Middle frontal gyrus (tissue), 1 donor: ENCODE measurements at regions not wholly inside any gene's neighbourhood (a gene's known extent, or its start where the extent isn't known, plus 50 kb on each side); places are given as distances from the start of the nearest gene placed in this dataset.

Experiments used
- DNase-seq: peaks from one replicate; pipeline ENCODE4 v3.0.0-alpha.2; 2015; ENCODE audit warnings: low spot score; ENCODE audit errors: extremely low spot score

DNA sequence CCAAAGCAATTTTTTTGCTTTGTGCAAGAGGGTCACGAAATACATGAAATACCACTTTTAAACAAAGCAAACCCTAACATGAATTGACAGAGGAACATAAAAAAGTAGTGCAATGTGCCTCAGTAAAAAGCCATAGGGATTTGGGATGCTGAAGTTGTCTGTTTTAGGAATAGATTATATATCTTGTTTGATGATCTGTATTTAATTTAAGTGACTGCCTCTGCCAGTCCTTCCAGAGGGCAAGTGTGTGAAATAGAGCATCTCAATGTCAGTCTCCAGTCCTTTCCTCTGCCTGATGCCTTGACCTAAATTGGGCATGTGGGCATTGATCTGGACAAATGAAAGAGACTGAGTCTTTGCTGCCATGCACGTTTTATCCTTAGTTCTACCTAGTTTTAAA, 222.8 kb downstream of the PTPRC start:
- no peak for DNase-seq

DNA sequence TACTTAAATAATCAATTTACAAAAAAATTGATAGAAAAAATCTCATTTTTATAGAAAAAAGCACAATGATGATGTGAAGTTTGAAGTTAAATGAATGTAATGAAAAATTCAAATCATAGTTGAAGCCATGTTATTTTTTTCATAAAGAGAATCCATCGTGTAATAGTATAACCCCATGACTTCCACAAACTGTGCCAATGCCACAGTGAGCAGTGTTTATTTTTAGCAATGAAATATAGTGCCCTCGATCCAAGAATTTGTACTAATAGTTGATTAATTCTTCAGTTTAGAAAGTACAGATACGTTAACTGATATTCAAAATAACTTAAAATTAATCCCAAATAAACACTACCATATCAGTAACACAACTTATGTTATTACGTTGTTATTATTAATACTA, 225.9 kb downstream of the PTPRC start:
- no peak for DNase-seq

DNA sequence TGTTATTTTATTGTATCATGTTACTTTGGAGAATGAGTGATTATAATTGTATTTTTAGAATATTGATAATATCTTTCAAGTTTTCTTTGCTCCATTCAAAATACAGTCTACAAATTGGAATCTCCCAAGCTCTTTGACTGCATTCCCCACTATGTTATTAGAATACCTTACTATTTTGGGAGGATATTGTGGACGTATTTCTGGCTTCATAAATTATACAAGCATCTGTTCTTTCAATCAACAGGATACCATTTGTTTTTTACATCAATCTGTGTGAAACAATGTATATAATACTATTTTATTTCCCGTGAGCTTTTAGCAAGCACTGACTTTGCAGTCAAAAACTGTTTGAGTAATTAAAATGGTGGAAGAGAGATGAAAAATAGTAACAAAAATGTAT, 226.5 kb downstream of the PTPRC start:
- no peak for DNase-seq

DNA sequence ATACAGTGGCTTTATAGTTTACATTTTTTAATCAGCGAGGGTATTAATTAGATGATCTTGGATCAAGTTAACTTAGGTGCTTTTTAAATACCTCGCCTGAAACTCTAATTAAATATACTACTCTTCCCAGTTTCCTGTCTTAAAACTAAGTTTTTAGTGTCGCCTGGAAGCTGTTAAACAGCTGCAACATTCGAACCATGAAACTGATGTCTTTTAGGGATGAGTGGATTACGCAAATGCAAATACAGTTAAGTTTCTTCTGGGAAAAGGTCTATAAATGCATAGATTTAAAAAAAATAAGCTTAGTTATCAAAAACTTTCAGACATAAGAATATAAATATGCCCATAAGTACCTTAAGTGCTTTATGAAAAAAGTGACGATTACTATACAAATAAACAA, 228.3 kb downstream of the PTPRC start:
- no peak for DNase-seq

DNA sequence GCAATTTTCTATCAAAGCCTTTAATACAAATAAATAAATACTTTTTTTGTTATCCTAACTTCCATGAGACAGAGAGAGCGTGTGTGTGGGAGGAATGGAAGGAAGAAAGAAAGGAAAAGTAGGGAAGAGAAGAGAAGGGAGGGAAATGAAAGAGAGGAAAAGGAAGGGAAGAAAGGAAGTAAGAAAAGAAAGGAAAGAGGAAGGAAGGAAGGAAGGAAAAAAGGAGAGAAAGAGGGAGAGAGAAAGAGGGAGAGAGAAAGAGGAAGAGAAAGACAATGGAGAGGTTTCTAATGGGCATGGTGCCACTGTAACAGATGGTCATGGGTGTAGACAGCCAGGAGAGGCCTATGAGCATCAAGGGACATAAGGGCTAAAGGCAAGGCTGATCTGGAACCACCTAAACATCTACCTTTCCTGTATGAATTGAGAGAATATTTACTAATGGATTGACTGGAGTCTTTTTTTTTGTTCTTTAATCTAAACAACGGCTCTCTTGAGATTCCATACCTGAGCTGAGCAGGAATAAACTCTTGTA, 234.9 kb downstream of the PTPRC start:
- DNase-seq, result no peak

DNA sequence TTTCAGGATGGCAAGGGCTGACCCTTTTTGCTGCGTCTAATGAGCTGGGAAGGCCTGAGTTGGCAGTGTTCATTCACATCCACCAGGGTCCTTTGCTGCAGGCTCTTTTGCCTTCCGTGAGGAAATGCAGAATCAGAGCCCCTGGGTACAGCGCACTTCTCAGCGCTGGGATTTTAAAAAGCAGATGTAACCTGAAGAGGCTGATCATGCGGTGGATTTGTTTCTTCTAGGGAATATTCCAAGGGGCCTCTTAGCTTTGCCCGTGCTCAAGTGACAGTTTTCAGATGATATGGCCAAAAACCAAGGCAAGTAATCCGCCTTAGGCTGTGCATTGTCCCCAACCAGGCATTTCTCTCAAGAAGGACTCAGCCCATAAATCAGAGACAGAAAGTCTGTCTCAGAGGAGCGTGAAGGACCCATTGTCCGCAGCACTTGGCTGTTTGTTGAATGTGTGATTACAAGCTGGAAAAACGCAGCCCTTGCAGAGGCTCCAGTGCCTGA, 237.6 kb downstream of the PTPRC start:
- no peak for DNase-seq

DNA sequence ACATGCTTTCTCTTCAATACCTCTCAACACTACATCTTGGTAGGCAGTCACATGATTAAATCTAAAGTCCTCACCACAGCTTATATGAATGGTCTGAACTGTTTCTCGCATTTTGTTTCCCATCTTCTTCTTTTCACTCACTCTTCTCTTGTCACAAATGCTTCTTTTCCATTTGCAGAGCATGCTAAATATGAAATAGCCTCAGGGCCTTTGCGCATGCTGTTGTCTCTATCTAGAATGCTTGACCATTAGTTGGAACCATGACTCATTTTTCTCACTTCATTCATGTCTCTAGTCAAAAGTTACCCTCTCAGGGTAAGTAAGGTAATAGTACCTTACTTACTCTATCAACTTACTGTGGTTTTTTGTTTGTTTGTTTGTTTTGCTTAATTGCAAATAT, 239.7 kb downstream of the PTPRC start:
- DNase-seq, result no peak

DNA sequence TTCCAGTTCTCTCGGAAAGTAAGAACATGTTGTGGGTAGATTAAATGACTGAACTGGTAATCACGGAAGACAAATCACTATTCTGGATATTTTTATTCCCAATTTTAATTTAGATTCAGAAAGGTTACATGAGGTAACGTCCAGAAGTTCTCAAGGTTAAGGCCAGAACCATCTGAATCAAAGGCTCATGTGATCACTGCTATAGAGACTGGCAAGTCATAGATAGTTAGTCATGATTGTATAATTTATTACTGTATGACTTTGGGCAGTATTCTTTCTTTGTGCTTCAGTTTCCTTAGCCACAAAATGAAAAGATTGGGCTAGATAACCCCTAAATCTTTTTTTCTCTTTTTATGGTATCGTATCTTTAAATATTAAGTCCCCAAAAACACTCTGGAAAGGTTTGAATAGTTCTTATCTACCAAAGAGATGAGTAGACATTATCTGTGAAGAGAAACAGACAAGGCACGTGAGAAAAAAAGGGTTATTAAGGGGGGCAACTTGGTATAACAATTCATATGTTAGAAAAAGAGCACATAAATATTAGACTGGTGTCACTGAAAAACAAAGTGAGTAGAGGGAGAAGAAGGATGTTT, 241.0 kb downstream of the PTPRC start:
- no peak for DNase-seq

DNA sequence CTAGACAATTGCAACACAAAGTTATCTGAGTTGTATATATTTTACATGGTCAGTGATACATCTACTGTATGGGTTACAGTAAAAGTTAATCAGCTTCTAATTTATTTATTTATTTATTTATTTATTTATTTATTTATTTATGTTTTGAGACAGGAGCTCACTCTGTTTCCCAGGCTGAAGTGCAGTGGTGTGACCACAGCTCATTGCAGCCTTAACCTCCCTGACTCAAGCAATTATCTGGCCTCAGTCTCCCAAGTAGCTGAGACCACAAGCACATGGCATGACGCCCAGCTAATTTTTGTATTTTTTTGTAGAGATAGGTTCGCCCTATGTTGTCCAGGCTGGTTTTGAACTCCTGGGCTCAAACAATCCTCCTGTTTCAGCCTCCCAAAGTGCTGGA, 241.6 kb downstream of the PTPRC start:
- no peak for DNase-seq

DNA sequence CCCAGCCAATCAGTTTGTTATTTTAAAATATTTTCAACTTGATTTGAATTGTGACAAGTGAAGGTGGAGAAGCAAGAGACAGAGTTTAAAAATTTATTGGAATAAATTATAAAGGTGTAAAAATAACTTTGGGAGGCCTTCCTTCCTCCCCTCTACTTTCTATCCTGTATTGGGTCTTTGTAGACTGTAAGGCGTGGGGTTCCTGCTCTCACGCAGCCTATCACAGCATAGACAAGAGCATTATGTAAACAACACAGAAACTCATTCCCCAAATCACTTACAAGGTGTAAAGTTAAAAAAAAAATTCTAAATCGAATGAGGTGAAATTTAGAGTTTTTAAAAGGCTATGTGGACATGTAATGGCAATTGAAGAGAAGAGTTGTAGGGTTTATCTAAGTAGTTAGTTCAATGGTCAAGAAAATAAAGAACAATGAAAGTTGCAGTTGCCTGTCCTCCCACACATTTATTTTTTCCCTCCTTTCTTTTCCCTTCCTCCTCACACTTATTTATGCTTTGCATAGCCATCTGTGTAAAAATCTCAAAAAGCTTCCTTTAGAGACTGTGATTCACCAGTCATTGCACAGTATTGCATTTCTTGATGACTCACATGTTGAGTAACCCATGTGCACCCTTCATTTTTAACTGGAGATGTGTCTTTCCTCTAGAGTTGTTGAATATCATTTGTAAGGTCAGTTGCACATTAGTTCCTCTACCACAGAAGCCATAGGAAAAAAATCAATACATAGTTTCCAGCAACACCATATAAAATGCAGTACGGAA, 242.2 kb downstream of the PTPRC start:
- no peak for DNase-seq

DNA sequence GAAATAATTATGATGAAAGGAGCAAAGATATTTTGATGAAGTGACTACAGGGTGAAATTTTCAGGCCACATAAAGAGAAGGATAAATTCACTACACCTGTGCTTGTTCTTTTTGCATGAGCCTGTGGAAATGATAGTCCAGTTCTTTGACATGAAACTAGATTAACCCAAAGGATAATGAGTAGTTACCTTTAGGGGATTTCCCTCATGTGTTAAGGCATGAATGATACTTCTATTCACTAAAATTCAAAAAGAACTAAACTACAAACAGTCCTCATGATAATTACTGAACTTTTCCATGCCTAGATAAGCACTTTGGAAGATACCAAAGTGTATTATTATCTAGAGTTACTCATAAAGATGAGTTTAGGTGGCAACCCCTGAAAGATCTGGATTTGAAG, 244.3 kb downstream of the PTPRC start:
- no peak for DNase-seq

DNA sequence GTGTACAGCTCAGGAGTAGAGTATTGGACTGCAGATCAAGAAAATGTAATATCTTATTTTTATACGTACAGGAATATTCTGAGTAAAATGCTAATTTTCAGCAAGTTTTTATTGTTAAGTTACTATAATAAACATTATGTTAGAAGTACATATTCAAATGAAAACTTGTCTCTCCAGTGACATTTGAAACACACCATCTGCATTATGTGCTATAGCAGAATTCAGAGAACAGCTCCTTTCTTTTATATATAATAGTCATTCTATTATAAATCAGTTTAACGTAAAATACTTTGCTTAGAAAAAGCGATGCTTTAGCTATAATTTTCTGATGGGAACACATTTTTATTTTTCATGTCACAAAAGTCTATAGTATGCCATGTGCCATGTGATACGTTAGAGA, 249.0 kb downstream of the PTPRC start:
- DNase-seq, result no peak

DNA sequence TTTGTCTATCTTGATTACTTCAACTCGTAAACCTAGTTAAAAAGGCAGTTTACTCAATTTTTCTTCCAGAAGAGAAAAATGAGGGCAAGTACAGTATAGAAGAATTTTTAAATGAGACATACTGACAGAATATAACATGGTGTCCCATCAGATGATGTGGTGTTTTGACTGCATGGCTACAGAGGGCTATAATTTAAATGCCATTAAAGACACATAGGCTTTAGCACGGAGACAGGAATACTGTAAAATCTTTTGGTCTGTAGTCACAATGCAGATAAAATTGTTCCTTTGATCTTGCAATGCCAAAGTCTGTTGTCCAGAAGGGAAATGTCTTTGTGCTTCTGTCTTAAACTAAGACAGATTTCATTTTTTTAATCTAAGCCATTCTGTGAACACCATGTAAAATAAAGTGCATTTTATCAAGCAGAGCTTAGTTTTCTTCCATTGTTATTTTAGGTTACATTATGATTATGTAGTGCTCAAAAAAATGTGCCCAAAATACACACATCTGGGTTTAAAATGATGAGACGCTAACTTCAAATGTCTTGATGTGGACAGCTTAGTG, 249.6 kb downstream of the PTPRC start:
- no peak for DNase-seq

DNA sequence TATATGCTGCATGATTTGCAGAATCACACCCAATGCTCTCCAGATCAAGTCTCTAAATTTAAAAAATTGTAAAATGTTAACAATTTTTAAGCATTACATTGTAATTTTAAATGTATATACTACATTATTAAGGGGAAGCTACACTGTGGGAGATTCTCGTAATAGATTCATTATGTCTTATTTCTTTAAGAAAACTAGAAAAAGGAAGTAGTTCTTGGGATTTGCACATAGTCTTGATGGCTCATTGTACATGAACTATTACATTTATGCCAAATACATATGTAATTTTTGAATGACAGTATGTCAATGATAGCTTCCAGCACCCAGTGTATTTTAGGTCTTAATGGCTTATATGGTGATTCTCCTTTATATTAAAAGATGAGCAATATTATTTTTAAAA, 250.3 kb downstream of the PTPRC start:
- DNase-seq, result no peak

DNA sequence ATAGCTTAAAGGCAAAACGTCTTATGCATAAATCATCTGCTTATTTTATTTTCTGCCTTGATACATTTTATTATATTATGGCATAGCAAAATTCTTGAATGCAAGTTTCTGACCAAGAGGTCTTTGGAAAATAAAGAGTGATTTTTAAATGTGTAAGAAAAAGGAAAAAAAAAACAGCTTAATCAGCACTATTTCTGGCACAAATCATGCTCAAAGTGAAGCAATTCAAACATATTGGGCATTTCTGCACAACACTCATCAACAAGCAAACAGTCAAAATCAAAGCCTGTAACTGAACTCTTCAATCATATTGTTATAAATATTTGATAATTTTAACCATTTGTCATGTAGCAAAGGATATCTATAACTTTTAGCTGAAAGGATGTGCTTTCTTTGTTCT, 250.9 kb downstream of the PTPRC start:
- DNase-seq, result no peak

DNA sequence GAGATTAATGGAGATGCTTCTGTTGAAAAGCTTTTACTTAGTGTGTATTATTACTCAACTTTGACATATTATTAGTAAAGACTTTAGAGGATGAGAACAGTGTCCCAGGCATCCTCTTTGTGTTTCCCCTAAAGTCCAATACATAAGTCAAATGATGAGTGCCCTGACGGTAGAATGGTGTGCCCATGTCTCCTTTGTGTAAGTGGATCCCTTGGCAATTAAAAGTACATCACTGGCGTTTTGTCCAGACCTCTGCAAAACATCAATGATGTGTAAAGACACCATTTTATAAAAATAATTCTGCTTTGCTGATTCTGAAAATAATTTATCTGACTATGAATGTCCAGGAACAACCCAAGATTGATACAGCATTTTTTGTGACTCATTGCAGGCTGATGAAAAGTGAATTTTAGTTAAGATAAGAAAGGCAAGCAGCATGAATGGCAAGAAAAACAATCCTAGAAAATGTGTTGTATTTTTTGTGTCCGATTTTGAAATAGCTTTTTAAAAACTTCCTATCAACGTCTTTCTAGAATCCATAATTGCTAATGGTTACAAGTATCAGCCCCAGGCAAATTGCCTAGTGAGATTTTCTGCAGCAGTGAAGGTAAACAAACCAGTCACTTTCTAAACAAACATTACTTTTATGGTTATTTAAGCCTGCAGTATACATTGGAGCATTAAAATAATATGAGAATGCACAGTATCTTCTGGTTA, 251.5 kb downstream of the PTPRC start:
- no peak for DNase-seq

DNA sequence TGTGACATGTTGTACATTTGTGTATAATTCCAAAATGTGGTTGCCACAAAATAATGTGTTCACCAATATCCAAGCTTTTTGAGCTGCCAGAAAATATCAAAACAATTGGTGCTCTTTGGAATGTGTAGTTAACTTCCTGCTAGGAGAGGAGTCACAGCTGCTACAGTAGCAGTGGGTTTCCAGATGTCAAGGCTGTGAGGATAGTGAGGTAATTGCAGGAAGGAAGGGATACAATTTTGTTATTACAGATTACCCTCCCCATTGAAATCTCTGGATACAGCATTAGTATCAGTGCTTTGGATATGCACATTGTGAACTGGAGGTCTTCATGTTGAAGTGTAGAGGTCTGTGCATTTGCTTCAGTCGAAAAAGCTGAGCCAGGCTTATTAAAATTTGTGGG, 253.2 kb downstream of the PTPRC start:
- DNase-seq, result no peak

DNA sequence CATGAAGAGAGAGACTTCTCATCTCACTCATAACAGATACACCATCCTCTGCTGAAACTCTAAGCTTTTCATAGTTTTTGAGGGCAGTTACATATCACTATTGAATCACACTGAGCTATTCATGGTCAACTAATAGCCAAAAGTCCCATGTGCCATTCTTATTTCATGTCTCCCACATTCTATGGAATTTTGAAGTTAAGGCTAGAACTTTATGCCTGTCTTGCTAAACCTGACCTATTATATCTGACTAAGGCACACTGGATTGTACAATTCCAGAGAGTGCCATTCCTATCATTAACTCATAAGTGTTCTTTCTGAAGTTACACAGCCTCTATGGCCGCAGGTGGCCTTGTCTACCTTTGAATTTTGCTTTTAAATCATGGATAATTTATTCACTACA, 254.3 kb downstream of the PTPRC start:
- no peak for DNase-seq

DNA sequence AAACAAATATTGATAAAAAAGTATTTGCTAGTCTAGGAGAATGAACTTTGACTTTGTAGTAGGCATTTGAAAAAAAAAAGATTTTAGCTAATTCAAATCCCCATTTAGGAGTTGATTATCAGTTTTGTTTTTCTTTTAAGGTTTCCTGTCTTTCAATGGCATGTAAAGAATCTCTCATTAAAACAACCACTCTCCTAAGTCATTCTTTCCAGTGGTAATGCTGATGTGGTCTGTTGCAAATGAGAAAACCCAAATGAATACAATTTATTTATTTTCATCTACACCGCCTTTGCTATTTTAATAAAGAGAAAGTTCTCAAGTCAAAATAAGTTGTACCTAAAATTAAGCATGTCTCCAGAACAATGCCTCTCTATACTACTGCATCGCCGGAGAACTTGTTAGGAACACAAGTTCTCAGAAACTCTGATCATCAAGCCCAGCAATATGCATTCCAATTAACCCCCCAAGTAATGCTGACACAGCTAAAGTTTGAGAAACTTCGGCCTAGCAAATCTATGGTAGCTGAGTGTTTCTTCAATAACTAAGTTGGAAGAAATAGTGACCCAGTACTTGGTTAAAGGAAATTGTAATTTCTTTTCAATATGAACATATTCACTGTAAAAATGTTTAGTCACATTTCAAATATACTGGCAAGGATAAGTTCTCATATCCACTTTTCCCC, 255.1 kb downstream of the PTPRC start:
- DNase-seq, result no peak

DNA sequence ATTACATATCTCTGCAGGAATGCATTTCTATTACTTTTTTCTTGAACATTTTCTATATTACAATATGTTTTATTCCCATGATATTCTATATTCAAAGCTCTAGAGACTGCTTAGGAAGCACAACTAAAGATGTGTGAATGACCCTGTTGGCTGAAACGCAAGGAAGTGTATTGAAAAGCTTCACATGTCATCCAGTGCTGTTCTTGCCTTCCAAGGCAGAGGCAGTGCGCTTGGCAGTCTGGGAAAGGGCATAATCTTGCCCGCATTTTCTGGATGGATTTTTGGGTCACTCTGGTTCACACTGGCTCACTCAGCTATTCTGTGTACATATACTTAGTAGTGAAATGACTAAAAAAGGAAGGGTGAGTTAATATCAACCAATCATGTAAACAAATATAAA, 262.4 kb downstream of the PTPRC start:
- no peak for DNase-seq

DNA sequence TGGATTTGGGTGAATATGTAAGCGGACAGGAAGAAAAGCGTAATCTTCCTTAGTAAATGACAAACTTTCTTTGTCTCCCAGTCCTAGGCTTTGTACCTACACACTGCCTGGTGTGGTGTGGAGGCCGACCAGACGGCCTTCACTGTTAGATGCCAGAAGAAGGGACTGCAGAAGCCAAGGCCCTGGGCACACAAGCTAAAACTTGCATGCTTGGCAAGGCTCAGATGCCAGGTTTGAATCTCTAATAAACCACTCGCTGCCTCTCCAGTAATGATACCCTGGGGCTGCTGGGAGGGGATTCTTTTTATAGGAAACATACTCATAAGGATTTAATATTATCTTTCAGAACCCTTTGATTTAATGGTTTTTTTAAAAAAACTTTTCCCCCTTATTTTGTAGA, 263.8 kb downstream of the PTPRC start:
- DNase-seq, result no peak
